HG03439 (cell line): ENCODE measurements at regions not wholly inside any gene's neighbourhood (a gene's known extent, or its start where the extent isn't known, plus 50 kb on each side); places are given as distances from the start of the nearest gene placed in this dataset.
"Not testable (repeated sequence)": the region's sequence is repeated elsewhere in the genome, so short reads cannot be mapped to it uniquely, and the experiment has no call there.

Experiments used
- ATAC-seq: cut with Tn5 transposase; IDR thresholded peaks from one replicate; pipeline ENCODE4 v1.9.1; 2021; ENCODE audit warnings: mild to moderate bottlenecking, moderate library complexity; ENCODE audit not compliant: unreplicated experiment

DNA sequence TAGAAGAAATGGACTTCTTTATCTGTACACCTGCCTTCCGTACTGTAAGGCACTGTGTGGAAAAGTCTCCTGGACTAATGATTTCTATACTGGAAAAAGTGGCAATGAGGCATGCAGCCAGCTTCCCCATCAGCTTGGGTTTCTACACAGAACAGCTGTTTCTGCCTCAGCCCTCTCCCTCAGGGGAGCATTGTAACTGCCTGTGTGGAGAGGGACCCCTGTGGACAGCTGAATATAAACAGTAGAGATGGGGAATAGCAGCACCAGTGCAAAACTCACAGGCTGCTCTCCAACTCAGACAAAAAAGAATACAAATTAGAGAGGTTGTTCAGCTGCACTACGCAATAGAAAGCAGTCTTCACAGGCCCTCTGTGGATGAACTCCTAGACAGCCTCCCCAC, 451.3 kb upstream of the MBL2 start:
- ATAC-seq, result no peak

DNA sequence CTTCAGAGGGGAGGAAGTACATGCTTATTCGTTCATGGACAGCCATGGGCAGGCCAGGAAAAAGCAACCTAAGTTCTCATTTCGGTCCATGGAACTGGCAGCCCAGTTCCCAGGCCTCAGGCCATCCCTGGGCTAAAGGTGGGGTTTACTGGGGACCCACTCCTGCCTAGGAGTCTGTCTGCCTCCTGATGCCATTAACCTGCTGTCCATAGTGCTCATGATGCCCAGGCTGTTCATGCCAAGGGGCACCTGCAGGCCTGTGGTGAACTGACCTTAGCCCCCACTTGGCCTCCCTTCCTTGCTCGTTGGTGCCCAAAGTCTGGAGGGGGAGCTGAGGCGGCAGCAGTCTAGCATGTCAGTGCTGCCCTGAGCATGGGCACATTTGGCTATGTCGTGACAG, 450.2 kb upstream of the MBL2 start:
- ATAC-seq, result no peak

DNA sequence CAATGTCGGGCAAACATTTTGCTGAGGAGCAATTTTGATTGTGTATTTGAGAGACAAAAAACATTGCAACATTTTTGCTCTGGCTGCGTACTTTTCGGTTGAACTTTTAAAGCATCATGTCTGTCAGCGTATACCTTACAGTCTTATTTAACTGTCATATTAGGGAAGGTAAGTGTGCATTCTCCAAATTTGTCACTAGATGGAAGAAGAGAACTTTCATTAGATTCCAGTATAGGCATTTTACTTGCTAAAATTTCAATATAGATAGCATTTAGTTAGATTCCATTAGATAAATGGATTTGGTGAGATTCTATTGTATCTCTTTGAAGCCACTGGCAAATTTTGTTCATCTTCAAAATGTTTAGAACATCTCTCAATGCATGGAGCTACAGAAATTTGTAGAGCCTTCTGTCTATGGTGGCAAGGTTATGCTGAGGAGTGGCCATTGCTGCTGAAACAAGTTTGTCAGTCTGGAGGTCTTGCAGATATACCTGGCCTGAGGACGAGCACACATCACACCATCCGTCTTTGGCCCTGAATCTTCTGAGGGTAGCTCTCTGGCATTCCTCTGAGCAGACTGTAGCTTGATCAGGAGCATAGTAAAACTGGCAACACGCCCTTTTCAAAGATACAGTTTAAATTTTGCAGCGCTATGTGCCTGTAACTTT, 437.5 kb upstream of the MBL2 start:
- no peak for ATAC-seq

DNA sequence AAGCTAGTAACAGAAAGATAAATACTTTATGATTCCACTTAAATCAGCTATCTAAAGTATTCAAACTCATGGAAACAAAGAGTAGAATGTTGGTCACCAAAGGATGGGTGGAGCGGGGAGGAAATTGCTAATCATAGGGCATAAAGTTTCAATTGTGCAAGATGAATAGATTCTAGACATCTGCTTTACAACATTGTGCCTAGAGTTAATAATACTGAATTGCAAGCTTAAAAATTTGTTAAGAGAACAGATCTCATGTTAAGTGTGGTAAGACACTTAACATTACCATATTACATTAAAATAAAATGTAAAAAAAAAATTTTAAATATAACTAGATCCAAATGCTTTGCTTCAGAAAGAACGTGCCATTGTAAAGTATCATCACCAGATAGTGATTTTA, 411.1 kb upstream of the MBL2 start:
- ATAC-seq, result no peak

DNA sequence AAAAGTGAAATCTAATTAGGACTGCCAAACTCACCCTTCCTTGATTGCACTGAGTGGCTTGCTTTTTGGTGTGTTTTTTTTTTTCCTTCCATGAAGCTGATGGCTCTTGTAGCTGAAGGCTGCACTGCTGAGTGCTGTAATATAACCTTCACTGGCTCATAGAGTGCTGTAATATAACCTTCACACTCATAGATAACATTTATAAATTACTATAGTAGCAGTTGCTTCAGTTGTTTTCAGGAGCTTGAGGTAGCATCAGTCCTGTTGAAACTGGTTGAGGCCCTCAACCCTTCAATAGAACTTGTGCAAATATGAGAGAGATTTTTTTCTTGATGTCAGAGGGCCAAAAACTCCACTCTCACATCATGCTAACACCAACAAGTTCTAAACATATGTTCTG, 404.9 kb upstream of the MBL2 start:
- ATAC-seq, result no peak

DNA sequence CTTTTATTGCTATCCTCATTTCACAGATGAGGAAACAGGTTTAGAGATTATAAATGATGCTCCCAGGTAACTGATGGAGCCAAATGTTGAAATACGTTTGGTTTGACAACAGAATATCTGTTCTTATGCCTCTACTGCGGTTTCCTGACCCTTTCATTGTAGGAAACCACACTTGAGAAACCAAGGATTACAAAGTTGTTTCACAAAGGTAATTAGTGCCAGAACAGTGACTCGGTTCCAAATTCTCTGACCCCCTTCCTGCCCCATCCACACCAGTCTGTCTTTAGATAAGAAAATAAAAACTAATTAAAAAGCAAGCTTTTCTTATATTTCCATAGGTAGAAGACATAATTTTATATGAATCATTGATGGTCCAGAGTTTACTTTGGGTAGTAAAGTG, 393.7 kb upstream of the MBL2 start:
- no peak for ATAC-seq

DNA sequence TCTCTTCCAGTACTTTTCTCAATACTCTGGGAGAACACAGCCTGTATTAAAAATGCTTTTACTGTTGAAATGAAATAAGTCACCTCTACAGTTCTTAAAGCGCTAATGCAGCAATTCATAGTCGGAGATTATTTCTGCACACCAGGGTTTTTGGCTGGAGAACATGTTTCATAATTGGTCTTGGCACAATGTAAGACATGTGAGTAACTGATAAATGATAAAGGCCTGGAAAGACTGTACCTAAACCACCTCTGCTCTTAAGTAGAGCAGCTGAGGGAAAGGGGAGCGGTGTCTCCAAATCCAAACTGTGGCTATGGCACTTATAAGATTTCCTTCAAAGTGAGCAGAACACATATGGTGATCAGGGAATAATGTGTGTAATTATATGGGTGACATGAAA, 390.3 kb upstream of the MBL2 start:
- no peak for ATAC-seq

DNA sequence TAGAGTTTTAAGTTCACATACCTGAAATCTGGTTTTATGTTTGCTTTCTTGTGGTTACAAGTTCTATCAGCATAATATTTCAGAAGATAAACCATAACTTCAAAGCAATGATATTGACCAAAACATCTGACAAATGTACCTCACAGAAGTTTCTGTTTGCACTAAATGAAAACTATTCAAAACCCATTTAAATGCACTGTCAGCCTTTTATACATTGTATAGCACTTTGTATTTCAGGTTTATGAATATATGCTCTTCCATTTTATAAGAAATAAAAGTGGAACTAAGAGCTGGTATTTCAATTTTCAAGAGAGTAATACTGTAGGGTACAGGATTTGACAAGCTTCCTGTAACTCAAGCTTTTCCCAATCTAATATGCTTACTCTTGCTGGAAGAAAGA, 388.6 kb upstream of the MBL2 start:
- ATAC-seq, result no peak

DNA sequence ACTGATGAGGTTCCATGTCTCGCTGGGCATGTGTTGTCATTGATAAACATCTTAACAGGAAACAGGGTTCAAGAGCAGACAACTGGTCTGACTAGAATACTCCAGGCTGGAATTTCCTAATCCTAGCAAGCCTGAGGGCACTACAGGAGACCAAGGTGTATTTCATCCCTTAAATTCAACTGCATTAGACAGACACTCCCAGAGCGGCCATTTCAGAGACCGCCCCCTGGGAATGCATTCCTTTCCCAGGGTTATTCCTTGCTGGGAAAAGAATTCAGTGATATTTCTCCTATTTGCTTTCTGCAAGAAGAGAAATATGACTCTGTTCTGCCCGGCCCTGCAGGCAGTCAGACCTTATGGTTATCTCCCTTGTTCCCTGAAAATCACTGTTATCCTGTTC, 383.1 kb upstream of the MBL2 start:
- not testable (repeated sequence) for ATAC-seq

DNA sequence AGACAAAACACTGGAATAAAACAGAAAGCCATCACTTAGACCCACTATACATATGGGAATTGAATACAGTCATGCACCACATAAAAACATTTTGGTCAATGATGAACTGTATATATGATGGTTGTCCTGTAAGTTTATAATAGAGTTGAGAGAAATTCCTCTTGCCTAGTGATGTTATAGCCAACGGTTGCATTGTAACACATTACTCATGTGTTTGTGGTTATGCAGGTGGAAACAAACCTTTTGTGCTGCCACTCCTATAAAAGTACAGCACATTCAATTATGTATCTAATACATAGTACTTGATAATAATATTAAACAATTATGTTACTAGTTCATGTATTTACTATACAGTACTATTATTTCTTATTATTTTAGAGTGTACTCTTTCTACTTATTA, 381.2 kb upstream of the MBL2 start:
- ATAC-seq, result no peak

DNA sequence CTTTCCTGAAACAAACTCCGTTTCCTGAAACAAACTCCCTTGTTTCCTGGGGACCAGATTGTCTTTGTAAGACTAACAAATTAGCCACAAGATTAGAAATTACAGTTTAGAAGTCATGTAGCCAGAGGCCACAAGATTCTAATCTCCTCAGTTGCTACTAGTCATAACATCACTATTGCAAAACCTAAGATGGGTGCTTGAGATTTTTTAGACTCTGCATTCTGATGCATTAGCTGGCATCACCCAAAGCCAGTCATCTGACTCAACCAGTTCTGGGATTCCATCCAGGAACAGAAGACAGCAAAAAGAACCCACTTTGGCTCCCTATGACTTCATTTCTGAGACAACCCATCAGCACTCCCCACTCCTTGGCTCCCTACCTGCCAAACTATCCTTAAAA, 367.9 kb upstream of the MBL2 start:
- no peak for ATAC-seq

DNA sequence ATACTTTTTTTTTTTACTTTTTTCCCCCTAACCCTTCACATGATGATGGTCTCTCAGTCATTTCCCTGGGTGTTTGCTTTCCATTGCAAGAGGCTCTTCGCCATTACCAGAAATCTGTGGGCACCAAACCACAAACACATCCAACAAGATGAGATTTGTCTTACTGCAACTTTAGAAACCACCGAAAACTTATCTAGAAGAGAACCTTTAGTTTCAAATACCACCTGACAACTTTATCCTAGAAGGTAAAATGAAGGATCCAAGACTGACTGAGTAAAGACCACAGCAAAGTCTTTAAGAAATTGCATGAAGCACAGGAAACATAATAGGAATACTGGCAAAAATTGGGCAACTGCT, 363.3 kb upstream of the MBL2 start:
- ATAC-seq, result no peak

DNA sequence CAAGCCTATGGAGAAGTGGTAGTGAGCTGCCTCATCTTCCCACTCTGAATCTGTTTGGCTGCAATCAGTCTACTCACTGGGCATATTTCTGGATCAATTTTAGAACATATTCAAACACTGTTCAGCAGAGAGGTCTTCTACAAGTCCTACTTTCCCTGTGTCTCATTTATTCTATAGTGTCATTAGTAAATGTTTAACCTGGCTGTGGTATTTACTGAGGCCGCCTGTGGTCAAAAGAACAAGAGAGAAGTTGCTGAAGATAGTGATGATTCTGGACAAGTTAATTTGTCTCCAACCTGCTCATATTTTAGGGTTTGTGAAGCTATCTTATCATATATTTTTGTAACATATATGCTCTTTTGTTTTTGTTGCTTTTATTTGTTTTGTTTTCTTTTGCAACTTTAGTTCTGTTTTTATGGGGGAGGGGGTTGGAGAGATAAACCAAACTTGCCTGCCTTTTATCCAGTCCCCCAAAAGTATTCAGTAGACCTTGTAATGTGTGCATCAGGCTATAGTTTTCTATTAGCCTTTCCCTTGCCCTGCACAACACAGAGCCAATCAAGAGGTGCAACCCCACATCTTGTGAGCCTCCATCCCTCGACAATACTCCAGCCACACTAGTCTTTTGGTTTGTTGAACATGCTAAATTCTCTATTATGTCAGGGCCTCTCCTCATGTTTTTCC, 362.8 kb upstream of the MBL2 start:
- ATAC-seq, result no peak

DNA sequence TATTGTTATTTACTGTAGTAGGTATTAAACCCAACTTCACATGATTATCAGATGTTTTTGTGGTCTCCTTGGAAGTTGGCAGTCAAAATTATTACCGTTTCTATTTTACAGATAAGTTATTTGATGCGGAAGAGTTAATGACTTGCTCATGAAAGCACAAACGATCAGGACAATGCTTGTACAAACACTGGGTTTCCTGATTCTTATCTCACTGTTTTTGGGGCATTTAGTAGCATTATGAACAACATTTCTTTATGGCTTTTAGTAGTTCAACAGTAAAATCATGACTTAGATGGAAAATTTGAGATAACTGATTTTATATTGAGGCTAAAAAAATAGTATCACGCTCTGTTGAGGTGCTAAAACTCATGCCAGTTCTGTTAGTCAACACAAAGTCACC, 361.5 kb upstream of the MBL2 start:
- no peak for ATAC-seq

DNA sequence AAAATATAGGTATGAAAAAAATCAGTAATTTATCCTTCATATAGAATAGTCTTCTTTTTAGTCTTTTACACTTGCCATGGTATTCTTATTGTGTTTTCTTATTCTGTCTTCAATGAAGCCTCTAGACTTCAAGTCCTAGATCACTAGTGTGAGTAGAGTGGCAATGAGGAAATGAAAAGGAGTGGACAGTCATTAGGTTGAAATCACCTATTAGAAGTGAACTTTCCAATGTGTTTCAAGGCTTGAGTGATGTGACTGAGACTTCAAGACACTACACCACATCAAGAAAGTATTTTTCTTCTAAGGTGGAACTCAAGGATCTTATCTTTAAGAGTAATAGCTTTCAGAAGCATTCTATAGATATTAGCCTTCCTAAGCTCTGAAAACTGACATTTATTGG, 357.8 kb upstream of the MBL2 start:
- no peak for ATAC-seq

DNA sequence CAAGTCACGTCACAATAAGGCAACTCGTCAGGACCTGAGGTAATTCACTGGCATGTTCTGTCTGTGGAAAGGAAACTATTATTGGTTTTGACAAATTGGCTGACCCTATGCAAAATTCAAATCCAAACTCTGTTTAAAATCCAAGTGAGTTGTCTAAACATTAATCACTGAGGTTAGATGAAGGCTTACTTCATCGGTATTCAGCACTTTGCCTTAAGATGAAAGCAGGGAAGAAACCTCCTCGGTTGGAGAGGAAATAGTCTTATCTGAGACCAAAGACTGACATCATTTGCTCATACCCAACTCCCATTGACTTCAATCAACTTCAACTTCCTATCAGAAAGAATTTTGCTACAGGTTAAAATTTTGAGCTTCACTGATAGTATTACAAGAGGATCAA, 355.1 kb upstream of the MBL2 start:
- no peak for ATAC-seq

DNA sequence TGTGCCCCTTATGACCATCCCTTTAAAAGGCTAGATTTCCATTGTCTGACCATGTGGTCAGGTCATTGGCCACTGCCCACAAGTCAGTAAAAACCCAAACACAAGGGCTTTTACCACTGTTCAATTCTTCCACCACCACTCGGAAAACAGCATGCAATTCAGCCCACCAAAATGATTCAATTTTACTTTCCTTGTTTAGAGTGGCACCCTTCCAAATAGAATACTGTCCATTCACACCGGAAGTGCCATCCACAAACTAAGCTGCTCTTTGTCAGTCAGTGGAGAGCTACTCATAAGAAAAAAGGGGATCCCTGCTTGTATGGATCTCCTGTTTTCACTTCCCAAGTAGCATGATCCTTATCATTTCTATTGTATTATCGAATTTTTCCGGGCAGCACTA, 350.7 kb upstream of the MBL2 start:
- ATAC-seq, result no peak

DNA sequence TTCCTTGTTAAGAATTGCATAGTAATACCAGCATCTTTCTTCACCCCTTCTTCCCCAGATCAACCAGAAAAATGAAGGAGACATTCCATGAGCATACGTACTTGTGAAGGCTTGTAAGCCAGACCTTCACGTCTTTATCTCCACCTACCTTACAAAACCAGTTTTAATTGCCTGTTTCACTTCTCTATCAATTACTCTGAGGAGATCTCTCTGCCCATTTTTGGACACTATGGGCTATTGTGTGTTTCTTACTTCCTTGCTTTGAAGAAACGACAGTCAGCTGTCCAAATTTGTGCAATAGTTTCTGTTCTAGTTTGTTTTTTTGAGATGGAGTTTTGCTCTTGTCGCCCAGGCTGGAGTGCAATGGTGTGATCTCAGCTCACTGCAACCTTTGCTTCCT, 349.7 kb upstream of the MBL2 start:
- no peak for ATAC-seq

DNA sequence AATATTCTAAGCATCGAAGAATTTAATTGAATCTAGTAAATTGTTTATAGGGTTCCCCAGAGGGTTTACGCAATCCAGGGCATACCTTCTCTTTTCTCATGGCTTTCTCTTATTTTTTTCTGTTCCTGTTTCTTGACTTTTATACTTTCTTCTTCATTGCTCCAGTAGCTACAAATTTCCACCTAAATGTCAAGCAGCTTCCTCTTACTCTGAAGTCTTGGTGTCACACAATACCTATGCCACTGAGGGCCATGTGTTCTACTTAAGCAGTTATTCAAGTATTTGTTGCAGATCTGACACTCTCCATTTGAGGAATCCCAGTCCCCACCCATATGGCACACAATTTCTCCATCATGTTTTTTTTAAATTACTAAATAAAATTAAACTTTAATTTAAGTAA, 343.1 kb upstream of the MBL2 start:
- ATAC-seq, result no peak

DNA sequence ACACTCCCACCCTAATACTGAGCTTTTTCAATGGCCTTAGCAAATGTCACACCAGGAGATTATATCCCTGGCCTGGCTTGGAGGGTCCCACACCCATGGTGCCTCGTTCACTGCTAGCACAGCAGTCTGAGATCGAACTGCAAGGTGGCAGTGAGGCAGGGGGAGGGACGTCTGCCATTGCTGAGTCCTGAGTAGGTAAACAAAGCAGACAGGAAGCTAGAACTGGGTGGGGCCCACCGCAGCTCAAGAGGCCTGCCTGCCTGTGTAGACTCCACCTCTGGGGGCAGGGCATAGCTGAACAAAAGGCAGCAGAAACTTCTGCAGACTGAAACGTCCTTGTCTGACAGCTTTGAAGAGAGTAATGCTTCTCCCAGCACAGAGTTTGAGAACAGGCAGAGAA, 338.9 kb upstream of the MBL2 start:
- ATAC-seq, result no peak

DNA sequence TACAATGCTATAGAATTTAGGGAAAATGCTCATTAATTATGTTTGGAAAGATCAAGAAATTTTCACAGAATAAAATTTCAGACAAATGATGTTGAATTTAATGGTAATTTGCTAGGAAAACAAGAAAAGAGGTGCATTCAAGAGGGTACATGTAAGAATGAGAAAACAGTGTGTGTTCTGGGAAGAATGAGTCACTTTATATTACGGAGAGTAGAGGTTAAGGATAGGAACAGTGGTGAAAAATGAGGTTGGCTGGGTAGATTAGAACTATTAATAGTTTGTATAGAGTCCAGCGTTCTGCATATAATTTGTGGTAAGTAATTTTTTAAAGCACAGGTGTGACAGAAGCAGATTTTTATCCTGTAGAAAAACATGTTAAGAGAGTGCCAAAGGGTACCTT, 336.7 kb upstream of the MBL2 start:
- ATAC-seq, result no peak

DNA sequence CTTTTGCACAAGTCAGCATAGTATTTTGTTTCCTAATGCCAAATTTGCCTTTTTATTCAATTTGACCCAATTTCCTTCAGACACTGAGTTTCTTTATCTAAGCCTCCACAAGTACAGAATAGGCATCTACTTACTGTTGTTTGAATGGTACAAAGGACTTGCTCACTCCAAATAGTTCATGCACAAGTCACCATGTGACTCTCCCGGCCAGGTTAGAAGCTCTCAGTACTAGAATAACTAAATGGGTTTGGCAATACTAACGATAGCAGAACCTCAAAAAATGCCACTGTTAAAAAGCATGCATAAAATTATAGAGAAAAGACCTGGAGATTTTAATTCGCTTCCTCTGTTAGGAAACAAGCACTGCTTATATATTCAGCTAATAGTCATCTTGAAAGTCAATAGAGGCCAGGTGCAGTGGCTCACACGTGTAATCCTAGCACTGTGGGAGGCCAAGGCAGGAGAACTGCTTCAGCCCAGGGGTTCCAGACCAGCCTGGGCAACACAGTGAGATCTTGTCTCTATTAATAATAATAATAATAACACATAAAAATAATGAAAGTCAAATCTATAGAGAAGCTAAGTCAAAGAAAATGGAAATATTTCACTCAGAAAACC, 335.8 kb upstream of the MBL2 start:
- no peak for ATAC-seq

DNA sequence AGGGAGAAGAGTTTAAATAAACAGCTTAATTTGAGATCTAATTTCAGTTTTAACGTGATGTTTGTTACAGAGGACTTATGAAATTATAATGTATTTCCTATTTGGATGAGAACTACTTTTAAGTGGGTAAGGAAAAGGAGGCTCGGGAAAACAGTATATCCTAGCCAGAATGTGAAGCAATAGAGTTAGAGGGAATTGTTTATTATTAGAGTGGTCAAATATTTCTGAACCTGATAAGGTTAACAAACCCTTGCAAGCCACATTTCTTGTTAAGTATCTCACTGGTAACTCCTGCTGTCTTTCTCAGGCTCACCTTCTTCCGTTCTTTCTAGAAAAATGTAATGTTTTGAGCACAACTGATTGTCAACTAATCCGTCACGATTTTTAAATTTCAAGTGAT, 335.1 kb upstream of the MBL2 start:
- no peak for ATAC-seq
